T-cell (primary cell): ENCODE measurements at regions not wholly inside any gene's neighbourhood (a gene's known extent, or its start where the extent isn't known, plus 50 kb on each side); places are given as distances from the start of the nearest gene placed in this dataset.
"Not testable (repeated sequence)": the region's sequence is repeated elsewhere in the genome, so short reads cannot be mapped to it uniquely, and the experiment has no call there.

Source experiments
- ATAC-seq, 4 experiments: fragments of 200-7000 bp in 3 of 4; fragments of 150-1000 bp in 1 of 4; cut with Tn5 transposase; replicated peaks in 1 of 4; 1 replicate in 3 of 4; 2 replicates in 1 of 4; pipeline ENCODE4 v1.10.0; 2021; ENCODE audit warnings: moderate library complexity in 3 of 4, mild to moderate bottlenecking in 2 of 4, moderate number of reproducible peaks in 1 of 4
- CTCF ChIA-PET, 2 donors: fragments of 300-600 bp; sonication (Branson Sonifier 250); formaldehyde crosslinking; loops; one replicate each; lab custom pipeline; 2022; ENCODE audit warnings: antibody characterized with exemption in 2 of 2; lab: Charles Lee
- POLR2A ChIA-PET, 2 donors: fragments of 300-600 bp; sonication (Branson Sonifier 250); formaldehyde crosslinking; loops; one replicate each; lab custom pipeline; 2022; ENCODE audit warnings: antibody characterized with exemption in 2 of 2; lab: Charles Lee
- DNase-seq, 35 experiments: peaks; one replicate each; pipeline versions ENCODE4 v3.0.0 to v3.0.0-alpha.2; 2013 to 2023
- H3K27ac ChIP-seq: one replicate; pipeline ENCODE4 v1.5.1; 2013; ENCODE audit warnings: low read length
- H3K27me3 ChIP-seq, 2 experiments: replicated peaks in 1 of 2; 1 replicate in 1 of 2; 2 replicates in 1 of 2; pipeline versions ENCODE4 v1.6.1 to v1.7.0; 2013; ENCODE audit warnings: low read length in 1 of 2, mixed read lengths in 1 of 2; ENCODE audit not compliant: control insufficient read depth in 2 of 2, insufficient read depth in 2 of 2; ENCODE audit errors: extremely low read depth in 1 of 2
- H3K36me3 ChIP-seq, 2 donors: 1 replicate in 1 of 2; 2 replicates in 1 of 2; pipeline versions ENCODE4 v1.6.1 to v1.7.0; 2013; ENCODE audit warnings: low read length in 1 of 2; ENCODE audit not compliant: control insufficient read depth in 2 of 2, insufficient read depth in 1 of 2; ENCODE audit errors: extremely low read depth in 1 of 2
- H3K4me1 ChIP-seq, 2 experiments: 1 replicate in 1 of 2; 2 replicates in 1 of 2; pipeline versions ENCODE4 v1.6.1 to v1.7.0; 2013; ENCODE audit warnings: low read length in 2 of 2, mixed read lengths in 1 of 2; ENCODE audit not compliant: insufficient read depth in 2 of 2, control insufficient read depth in 1 of 2; ENCODE audit errors: extremely low read depth in 1 of 2
- H3K4me3 ChIP-seq, 2 donors: 1 replicate in 1 of 2; 2 replicates in 1 of 2; pipeline versions ENCODE4 v1.5.1 to v1.7.0; 2013; ENCODE audit warnings: mild to moderate bottlenecking in 2 of 2, low read length in 1 of 2, moderate library complexity in 1 of 2; ENCODE audit not compliant: control insufficient read depth in 1 of 2; ENCODE audit errors: extremely low read depth in 1 of 2
- H3K9me3 ChIP-seq: 2 replicates; pipeline ENCODE4 v1.7.0; 2013
- H3K27ac Mint-ChIP-seq, 2 donors: one replicate each; pipeline ENCODE4 v1.8.0; 2020 to 2021; ENCODE audit warnings: mild to moderate bottlenecking in 2 of 2, mixed read lengths in 2 of 2
- H3K27me3 Mint-ChIP-seq, 2 donors: one replicate each; pipeline ENCODE4 v1.8.0; 2021 to 2022; ENCODE audit warnings: mixed read lengths in 2 of 2
- H3K36me3 Mint-ChIP-seq: one replicate; pipeline ENCODE4 v1.8.0; 2021; ENCODE audit warnings: mixed read lengths
- H3K4me1 Mint-ChIP-seq, 3 donors: one replicate each; pipeline ENCODE4 v1.8.0; 2020 to 2022; ENCODE audit warnings: mixed read lengths in 3 of 3, mild to moderate bottlenecking in 1 of 3
- H3K4me3 Mint-ChIP-seq, 3 donors: one replicate each; pipeline ENCODE4 v1.8.0; 2020 to 2022; ENCODE audit warnings: mild to moderate bottlenecking in 3 of 3, mixed read lengths in 3 of 3, moderate library complexity in 3 of 3
- H3K9me3 Mint-ChIP-seq, 3 donors: one replicate each; pipeline ENCODE4 v1.8.0; 2020 to 2022; ENCODE audit warnings: mixed read lengths in 3 of 3
- WGBS: methylation state at CpG from one replicate; pipeline ENCODE4 v1.1.5; 2013; ENCODE audit warnings: missing lambda C conversion rate; ENCODE audit not compliant: insufficient coverage; 5-methylcytosine and 5-hydroxymethylcytosine counted together

- DNase-seq (no peak), ATAC-seq (no peak)
- Histone ChIP-seq H3K9me3 (no peaks in the 10 kb centered on the region), H3K27me3 (no peaks in the 10 kb centered on the region), H3K4me1 (no peaks in the 10 kb centered on the region), H3K4me3 (no peak overlapping the region), H3K36me3 (no peaks in the 10 kb centered on the region), H3K27ac (no peak overlapping the region)
- no peaks in the 10 kb centered on the region for H3K4me1 Mint-ChIP-seq
- no peak overlapping the region for H3K4me3 Mint-ChIP-seq
- H3K36me3 Mint-ChIP-seq, result no peaks in the 10 kb centered on the region
- peaks cover 0 to 12% (median 5%) of the 10 kb centered on the region in 3 donors for H3K9me3 Mint-ChIP-seq
- POLR2A ChIA-PET, result no interaction called here
- H3K27ac Mint-ChIP-seq, result no peak overlapping the region
- no peaks in the 10 kb centered on the region for H3K27me3 Mint-ChIP-seq
- CTCF ChIA-PET, result no interaction called here
Measured at GRCh38 chr5:120326651-120327050, 137.4 kb upstream of the PRR16 start.

- CTCF ChIA-PET, result no interaction called here
Measured at GRCh38 chr5:120327180-120327579, 136.9 kb upstream of the PRR16 start.

GRCh38 chr5:120329095-120329494, 135.0 kb upstream of the PRR16 start:
- Mint-ChIP-seq H3K9me3 (peaks cover 0 to 12% (median 9%) of the 10 kb centered on the region in 3 donors), H3K27me3 (no peaks in the 10 kb centered on the region), H3K36me3 (no peaks in the 10 kb centered on the region), H3K4me1 (no peaks in the 10 kb centered on the region), H3K27ac (no peak overlapping the region), H3K4me3 (no peak overlapping the region)
- DNase-seq (no peak), ATAC-seq (no peak)
- H3K4me1 ChIP-seq, result no peaks in the 10 kb centered on the region
- H3K27me3 ChIP-seq, result no peaks in the 10 kb centered on the region
- H3K9me3 ChIP-seq, result no peaks in the 10 kb centered on the region
- no peak overlapping the region for H3K4me3 ChIP-seq
- WGBS, result no CpG with 5 or more reads among the region's 2 CpGs
- no peaks in the 10 kb centered on the region for H3K36me3 ChIP-seq
- no peak overlapping the region for H3K27ac ChIP-seq
- CTCF ChIA-PET, result no interaction called here
- POLR2A ChIA-PET, result interaction anchor here in 1 of 2 donors (0.6 kb wide), 1 partner anchor 500 kb away, joined by 5 read pairs; no protein-coding TSS in a partner anchor

More at GRCh38 chr5:120327180-120327579, 136.9 kb upstream of the PRR16 start:
- Mint-ChIP-seq H3K27ac (no peak overlapping the region), H3K9me3 (peaks cover 0 to 12% (median 8%) of the 10 kb centered on the region in 3 donors), H3K27me3 (no peaks in the 10 kb centered on the region), H3K36me3 (no peaks in the 10 kb centered on the region), H3K4me1 (no peaks in the 10 kb centered on the region), H3K4me3 (no peak overlapping the region)
- Histone ChIP-seq H3K27ac (no peak overlapping the region), H3K27me3 (no peaks in the 10 kb centered on the region), H3K4me3 (no peak overlapping the region), H3K4me1 (no peaks in the 10 kb centered on the region), H3K9me3 (no peaks in the 10 kb centered on the region), H3K36me3 (no peaks in the 10 kb centered on the region)
- no peak for DNase-seq
- ATAC-seq, result no peak
- WGBS, result no CpG with 5 or more reads among the region's 2 CpGs
- POLR2A ChIA-PET, result no interaction called here

- CTCF ChIA-PET, result no interaction called here
- Histone ChIP-seq H3K4me1 (no peaks in the 10 kb centered on the region), H3K4me3 (no peak overlapping the region), H3K9me3 (no peaks in the 10 kb centered on the region), H3K27ac (no peak overlapping the region), H3K27me3 (no peaks in the 10 kb centered on the region), H3K36me3 (no peaks in the 10 kb centered on the region)
- Mint-ChIP-seq H3K36me3 (no peaks in the 10 kb centered on the region), H3K9me3 (peaks cover 0 to 16% (median 9%) of the 10 kb centered on the region in 3 donors), H3K27ac (no peak overlapping the region), H3K4me3 (no peak overlapping the region), H3K4me1 (no peaks in the 10 kb centered on the region), H3K27me3 (no peaks in the 10 kb centered on the region)
- DNase-seq (no peak), ATAC-seq (no peak)
- no CpG with 5 or more reads among the region's 1 CpG for WGBS
- POLR2A ChIA-PET, result no interaction called here
Measured at GRCh38 chr5:120330558-120330957, 133.5 kb upstream of the PRR16 start.

- Mint-ChIP-seq H3K4me3 (no peak overlapping the region), H3K9me3 (peaks cover 6 to 10% (median 8%) of the 10 kb centered on the region in 3 donors), H3K4me1 (no peaks in the 10 kb centered on the region), H3K27ac (no peak overlapping the region), H3K27me3 (no peaks in the 10 kb centered on the region), H3K36me3 (no peaks in the 10 kb centered on the region)
- no peaks in the 10 kb centered on the region for H3K4me1 ChIP-seq
- no peak for DNase-seq
- no peaks in the 10 kb centered on the region for H3K27me3 ChIP-seq
- H3K4me3 ChIP-seq, result no peak overlapping the region
- WGBS, result no CpG with 5 or more reads among the region's 4 CpGs
- no peaks in the 10 kb centered on the region for H3K36me3 ChIP-seq
- no peaks in the 10 kb centered on the region for H3K9me3 ChIP-seq
- ChIA-PET POLR2A (no interaction called here), CTCF (no interaction called here)
- H3K27ac ChIP-seq, result no peak overlapping the region
- ATAC-seq, result no peak
Measured at GRCh38 chr5:120344181-120344580, 119.9 kb upstream of the PRR16 start.

- Histone ChIP-seq H3K27ac (no peak overlapping the region), H3K36me3 (no peaks in the 10 kb centered on the region), H3K9me3 (no peaks in the 10 kb centered on the region), H3K4me3 (no peak overlapping the region), H3K27me3 (no peaks in the 10 kb centered on the region), H3K4me1 (no peaks in the 10 kb centered on the region)
- H3K27me3 Mint-ChIP-seq, result no peaks in the 10 kb centered on the region
- 88% methylated on average over 3 of the region's 4 CpGs for WGBS
- no peak overlapping the region for H3K27ac Mint-ChIP-seq
- peaks cover 1 to 7% (median 5%) of the 10 kb centered on the region in 3 donors for H3K9me3 Mint-ChIP-seq
- no peak for DNase-seq
- H3K36me3 Mint-ChIP-seq, result no peaks in the 10 kb centered on the region
- H3K4me3 Mint-ChIP-seq, result no peak overlapping the region
- H3K4me1 Mint-ChIP-seq, result no peaks in the 10 kb centered on the region
- no peak for ATAC-seq
- POLR2A ChIA-PET, result interaction anchor here in 1 of 2 donors (0.6 kb wide), 1 partner anchor 117 kb away, joined by 6 read pairs; no protein-coding TSS in a partner anchor
- CTCF ChIA-PET, result no interaction called here
Measured at GRCh38 chr5:120345947-120346346, 118.2 kb upstream of the PRR16 start.

GRCh38 chr5:120351071-120351470, 113.0 kb upstream of the PRR16 start:
- CTCF ChIA-PET, H3K27ac Mint-ChIP-seq, H3K36me3 ChIP-seq, DNase-seq, H3K27ac ChIP-seq, H3K27me3 ChIP-seq, H3K4me3 ChIP-seq, POLR2A ChIA-PET, H3K9me3 ChIP-seq, H3K27me3 Mint-ChIP-seq, H3K36me3 Mint-ChIP-seq, H3K4me3 Mint-ChIP-seq, H3K4me1 ChIP-seq, H3K4me1 Mint-ChIP-seq, ATAC-seq: not testable (repeated sequence)
- WGBS, result 67% methylated on average over 1 of the region's 5 CpGs
- peaks cover 0 to 12% (median 5%) of the 10 kb centered on the region in 3 donors for H3K9me3 Mint-ChIP-seq
